WTC11 (cell line): ENCODE measurements at regions not wholly inside any gene's neighbourhood (a gene's known extent, or its start where the extent isn't known, plus 50 kb on each side); places are given as distances from the start of the nearest gene placed in this dataset.

Experiments
- IRF2 ChIP-seq: sonication (generic); formaldehyde crosslinking; IDR thresholded peaks from 2 replicates; pipeline ENCODE4 v1.8.0; 2022; ENCODE audit warnings: low read depth, missing genetic modification reagents, borderline replicate concordance
- ZNF121 ChIP-seq: sonication (generic); formaldehyde crosslinking; IDR thresholded peaks from 2 replicates; pipeline ENCODE4 v1.8.0; 2023; ENCODE audit warnings: missing genetic modification reagents
- TF ChIP-seq, protein P1 (sequence below): fragments of 200-600 bp; IDR thresholded peaks from 2 replicates; pipeline ENCODE4 v1.8.0; 2022; ENCODE audit warnings: antibody characterized with exemption

DNA sequence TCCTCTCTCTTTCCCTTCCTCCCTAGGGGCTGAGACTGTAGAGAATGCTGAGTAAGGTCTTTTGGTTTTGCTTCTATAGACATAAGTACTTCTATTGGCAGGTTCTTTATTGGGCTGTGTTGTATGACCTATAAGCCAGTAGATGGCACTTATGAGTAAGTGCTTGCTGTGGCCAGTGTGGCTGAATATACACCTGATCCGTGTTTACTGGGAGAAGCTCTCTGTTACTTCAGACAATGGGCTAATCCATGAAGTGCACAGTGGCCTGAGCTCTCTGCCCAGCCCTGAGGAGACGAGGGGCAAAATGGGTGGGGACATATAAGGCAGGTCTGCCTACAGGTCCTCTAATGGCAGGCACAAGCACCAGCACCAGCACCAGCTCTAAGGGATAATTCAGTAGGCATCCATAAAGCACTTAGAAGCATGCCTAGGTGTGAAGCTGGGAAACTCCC, 610.3 kb downstream of the RNF144B start:
- TF ChIP-seq ZNF121 = no peak
- TF ChIP-seq, protein P1, sequence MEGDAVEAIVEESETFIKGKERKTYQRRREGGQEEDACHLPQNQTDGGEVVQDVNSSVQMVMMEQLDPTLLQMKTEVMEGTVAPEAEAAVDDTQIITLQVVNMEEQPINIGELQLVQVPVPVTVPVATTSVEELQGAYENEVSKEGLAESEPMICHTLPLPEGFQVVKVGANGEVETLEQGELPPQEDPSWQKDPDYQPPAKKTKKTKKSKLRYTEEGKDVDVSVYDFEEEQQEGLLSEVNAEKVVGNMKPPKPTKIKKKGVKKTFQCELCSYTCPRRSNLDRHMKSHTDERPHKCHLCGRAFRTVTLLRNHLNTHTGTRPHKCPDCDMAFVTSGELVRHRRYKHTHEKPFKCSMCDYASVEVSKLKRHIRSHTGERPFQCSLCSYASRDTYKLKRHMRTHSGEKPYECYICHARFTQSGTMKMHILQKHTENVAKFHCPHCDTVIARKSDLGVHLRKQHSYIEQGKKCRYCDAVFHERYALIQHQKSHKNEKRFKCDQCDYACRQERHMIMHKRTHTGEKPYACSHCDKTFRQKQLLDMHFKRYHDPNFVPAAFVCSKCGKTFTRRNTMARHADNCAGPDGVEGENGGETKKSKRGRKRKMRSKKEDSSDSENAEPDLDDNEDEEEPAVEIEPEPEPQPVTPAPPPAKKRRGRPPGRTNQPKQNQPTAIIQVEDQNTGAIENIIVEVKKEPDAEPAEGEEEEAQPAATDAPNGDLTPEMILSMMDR = peak; percentile 51
- TF ChIP-seq IRF2 (CRISPR knock-in tag) = no peak
